ENCODE measurements at regions not wholly inside any gene's neighbourhood (a gene's known extent, or its start where the extent isn't known, plus 50 kb on each side); places are given as distances from the start of the nearest gene placed in this dataset.
A peak's percentile ranks its signal among the peaks of the same experiment; 100 is the strongest.

- no peak for DNase-seq (ENCODE audit: low read depth)
Observed at GRCh38 chr10:70966646-70967553, 78.5 kb upstream of the PCBD1 start.

- peak; percentile 50 for DNase-seq (ENCODE audit: low read depth)
Observed at GRCh38 chr10:70967591-70968587, 79.5 kb upstream of the PCBD1 start.

- DNase-seq (ENCODE audit: low read depth): no peak
Observed at GRCh38 chr10:70969188-70969587, 80.8 kb upstream of the PCBD1 start.

- DNase-seq (ENCODE audit: low read depth): no peak
Observed at GRCh38 chr10:70970830-70971229, 82.5 kb upstream of the PCBD1 start.

GRCh38 chr10:70973275-70973674, 84.9 kb upstream of the PCBD1 start:
- DNase-seq (ENCODE audit: low read depth): no peak

GRCh38 chr10:70974351-70974901, 86.1 kb upstream of the PCBD1 start:
- peak; percentile 10 for DNase-seq (ENCODE audit: low read depth)

GRCh38 chr10:70974920-70975319, 86.6 kb upstream of the PCBD1 start:
- no peak for DNase-seq (ENCODE audit: low read depth)

- no peak for DNase-seq (ENCODE audit: low read depth)
Observed at GRCh38 chr10:70976063-70976695, 87.8 kb upstream of the PCBD1 start.

GRCh38 chr10:70977625-70978024, 89.3 kb upstream of the PCBD1 start:
- no peak for DNase-seq (ENCODE audit: low read depth)

- no peak for DNase-seq (ENCODE audit: low read depth)
Observed at GRCh38 chr10:70978181-70978580, 89.8 kb upstream of the PCBD1 start.

- DNase-seq (ENCODE audit: low read depth): no peak
Observed at GRCh38 chr10:70978816-70979480, 90.6 kb upstream of the PCBD1 start.

GRCh38 chr10:70980687-70981086, 92.3 kb upstream of the PCBD1 start:
- no peak for DNase-seq (ENCODE audit: low read depth)

GRCh38 chr10:70981171-70981836, 92.9 kb upstream of the PCBD1 start:
- no peak for DNase-seq (ENCODE audit: low read depth)

- no peak for DNase-seq (ENCODE audit: low read depth)
Observed at GRCh38 chr10:70981936-70982335, 93.6 kb upstream of the PCBD1 start.

GRCh38 chr10:70982443-70982842, 94.1 kb upstream of the PCBD1 start:
- no peak for DNase-seq (ENCODE audit: low read depth)

GRCh38 chr10:70984986-70985722, 96.8 kb upstream of the PCBD1 start:
- no peak for DNase-seq (ENCODE audit: low read depth)

- no peak for DNase-seq (ENCODE audit: low read depth)
Observed at GRCh38 chr10:70985824-70986622, 97.7 kb upstream of the PCBD1 start.

GRCh38 chr10:70986623-70986950, 98.2 kb upstream of the PCBD1 start:
- DNase-seq (ENCODE audit: low read depth): no peak

All from LHCN-M2 (cell line).